H9 (cell line): ENCODE measurements at regions not wholly inside any gene's neighbourhood (a gene's known extent, or its start where the extent isn't known, plus 50 kb on each side); places are given as distances from the start of the nearest gene placed in this dataset.

ENCODE experiments used
- DNase-seq: peaks from one replicate; pipeline ENCODE4 v3.0.0-alpha.2; 2017
- H2AFZ ChIP-seq: one replicate; pipeline ENCODE4 v1.6.1; 2013; ENCODE audit warnings: mild to moderate bottlenecking, low read length, control low read depth, moderate library complexity
- H2AK5ac ChIP-seq: 2 replicates; pipeline ENCODE4 v1.6.1; 2013; ENCODE audit warnings: low read length, control low read depth, mixed read lengths; ENCODE audit not compliant: insufficient read length
- H2BK120ac ChIP-seq: one replicate; pipeline ENCODE4 v1.6.1; 2013; ENCODE audit warnings: low read depth, mild to moderate bottlenecking, low read length, control low read depth, inconsistent platforms; ENCODE audit not compliant: poor library complexity, severe bottlenecking
- H2BK12ac ChIP-seq: 2 replicates; pipeline ENCODE4 v1.6.1; 2013; ENCODE audit warnings: low read length, control low read depth, mixed read lengths, low read depth; ENCODE audit not compliant: insufficient read length
- H2BK15ac ChIP-seq: 2 replicates; pipeline ENCODE4 v1.6.1; 2013; ENCODE audit warnings: low read depth, low read length, control low read depth
- H2BK20ac ChIP-seq: one replicate; pipeline ENCODE4 v1.6.1; 2013; ENCODE audit warnings: low read depth, mild to moderate bottlenecking, low read length, control low read depth, inconsistent platforms; ENCODE audit not compliant: poor library complexity, severe bottlenecking
- H2BK5ac ChIP-seq: 2 replicates; pipeline ENCODE4 v1.6.1; 2013; ENCODE audit warnings: low read length, control low read depth, mixed read lengths; ENCODE audit not compliant: insufficient read length
- H3K14ac ChIP-seq: 2 replicates; pipeline ENCODE4 v1.6.1; 2013; ENCODE audit warnings: low read length, control low read depth; ENCODE audit not compliant: insufficient read depth
- H3K18ac ChIP-seq: 2 replicates; pipeline ENCODE4 v1.6.1; 2013; ENCODE audit warnings: low read depth, mild to moderate bottlenecking, mixed read lengths, low read length, control low read depth; ENCODE audit not compliant: insufficient read length
- H3K23ac ChIP-seq: 2 replicates; pipeline ENCODE4 v1.6.1; 2013; ENCODE audit warnings: low read length, control low read depth, mixed read lengths, low read depth; ENCODE audit not compliant: insufficient read length
- H3K23me2 ChIP-seq: 2 replicates; pipeline ENCODE4 v1.6.1; 2013; ENCODE audit warnings: low read depth, mild to moderate bottlenecking, mixed read lengths, low read length, control low read depth; ENCODE audit not compliant: insufficient read length, poor library complexity, severe bottlenecking
- H3K27ac ChIP-seq: 2 replicates; pipeline ENCODE4 v1.5.1; 2013; ENCODE audit warnings: low read length, control low read depth, mixed read lengths, low read depth; ENCODE audit not compliant: insufficient read length
- H3K27me3 ChIP-seq: 2 replicates; pipeline ENCODE4 v1.6.1; 2013; ENCODE audit warnings: low read length, control low read depth, inconsistent platforms; ENCODE audit not compliant: insufficient read depth
- H3K4ac ChIP-seq: 2 replicates; pipeline ENCODE4 v1.6.1; 2013; ENCODE audit warnings: low read depth, mild to moderate bottlenecking, control low read depth, inconsistent platforms, low read length, moderate library complexity
- H3K4me1 ChIP-seq: 2 replicates; pipeline ENCODE4 v1.6.1; 2013; ENCODE audit warnings: low read length, control low read depth, inconsistent platforms; ENCODE audit not compliant: insufficient read depth
- H3K4me2 ChIP-seq: 2 replicates; pipeline ENCODE4 v1.6.1; 2013; ENCODE audit warnings: low read length, control low read depth, mixed read lengths; ENCODE audit not compliant: insufficient read length, insufficient read depth
- H3K56ac ChIP-seq: 2 replicates; pipeline ENCODE4 v1.6.1; 2013; ENCODE audit warnings: low read depth, mild to moderate bottlenecking, mixed read lengths, low read length, control low read depth; ENCODE audit not compliant: insufficient read length
- H3K79me1 ChIP-seq: 2 replicates; pipeline ENCODE4 v1.6.1; 2013; ENCODE audit warnings: low read depth, mild to moderate bottlenecking, moderate library complexity, low read length, control low read depth, inconsistent platforms; ENCODE audit not compliant: insufficient read depth, poor library complexity, severe bottlenecking
- H3K79me2 ChIP-seq: 2 replicates; pipeline ENCODE4 v1.6.1; 2013; ENCODE audit warnings: low read length, control low read depth, inconsistent platforms; ENCODE audit not compliant: insufficient read depth
- H3K9ac ChIP-seq: 2 replicates; pipeline ENCODE4 v1.6.1; 2013; ENCODE audit warnings: low read length, control low read depth, mixed read lengths; ENCODE audit not compliant: insufficient read length; ENCODE audit errors: extremely low read depth
- H3K9me3 ChIP-seq: one replicate; pipeline ENCODE4 v1.6.1; 2013; ENCODE audit warnings: low read depth, low read length, inconsistent platforms; ENCODE audit not compliant: control insufficient read depth
- H3T11ph ChIP-seq: one replicate; pipeline ENCODE4 v1.6.1; 2013; ENCODE audit warnings: mild to moderate bottlenecking, low read length, control low read depth, inconsistent platforms
- H4K20me1 ChIP-seq: one replicate; pipeline ENCODE4 v1.6.1; 2013; ENCODE audit not compliant: control insufficient read depth, insufficient read length, insufficient read depth
- H4K5ac ChIP-seq: 2 replicates; pipeline ENCODE4 v1.6.1; 2013; ENCODE audit warnings: low read depth, mild to moderate bottlenecking, mixed read lengths, low read length, control low read depth; ENCODE audit not compliant: insufficient read length
- H4K8ac ChIP-seq: replicated peaks from 2 replicates; pipeline ENCODE4 v1.6.1; 2013; ENCODE audit warnings: low read length, control low read depth, mixed read lengths, low read depth; ENCODE audit not compliant: insufficient read length
- H4K91ac ChIP-seq: 2 replicates; pipeline ENCODE4 v1.6.1; 2013; ENCODE audit warnings: low read depth, mild to moderate bottlenecking, moderate library complexity, mixed read lengths, low read length, control low read depth; ENCODE audit not compliant: insufficient read length
- H3K27ac Mint-ChIP-seq, 3 experiments: 2 replicates in 2 of 3; 3 replicates in 1 of 3; pipeline ENCODE4 v1.8.0; 2020 to 2021; ENCODE audit warnings: mixed read lengths in 3 of 3, mild to moderate bottlenecking in 1 of 3, moderate library complexity in 1 of 3
- H3K27me3 Mint-ChIP-seq: 2 replicates; pipeline ENCODE4 v1.8.0; 2021; ENCODE audit warnings: low read depth, mild to moderate bottlenecking, moderate library complexity, mixed read lengths
- H3K36me3 Mint-ChIP-seq, 3 experiments: 2 replicates in 2 of 3; 3 replicates in 1 of 3; pipeline ENCODE4 v1.8.0; 2020 to 2021; ENCODE audit warnings: low read depth in 3 of 3, mixed read lengths in 3 of 3; ENCODE audit not compliant: insufficient read depth in 1 of 3
- H3K4me1 Mint-ChIP-seq, 2 experiments: 2 replicates each; pipeline ENCODE4 v1.8.0; 2020; ENCODE audit warnings: mixed read lengths in 2 of 2
- H3K4me3 Mint-ChIP-seq, 2 experiments: 2 replicates in 1 of 2; 3 replicates in 1 of 2; pipeline ENCODE4 v1.8.0; 2020 to 2021; ENCODE audit warnings: mild to moderate bottlenecking in 2 of 2, mixed read lengths in 2 of 2, moderate library complexity in 1 of 2
- H3K9me3 Mint-ChIP-seq, 2 experiments: 2 replicates in 1 of 2; 3 replicates in 1 of 2; pipeline ENCODE4 v1.8.0; 2020; ENCODE audit warnings: mild to moderate bottlenecking in 2 of 2, mixed read lengths in 2 of 2, moderate library complexity in 1 of 2
- CTCF ChIP-seq: fragments of 200-600 bp; sonication (generic); conservative IDR thresholded peaks from 3 replicates; pipeline ENCODE4 v1.8.0; 2021; ENCODE audit warnings: antibody characterized with exemption, mild to moderate bottlenecking
- WGBS: extraction: QIAGEN DNeasy Blood & Tissue Kit; methylation state at CpG from one replicate; pipeline ENCODE4 v1.1.7; 2013; ENCODE audit warnings: missing lambda C conversion rate, low lambda C conversion rate, mixed read lengths; ENCODE audit not compliant: insufficient read length; ENCODE audit errors: extremely low coverage; 5-methylcytosine and 5-hydroxymethylcytosine counted together

- no peak overlapping the region for H3K18ac ChIP-seq
- no peaks in the 10 kb centered on the region for H3K9me3 ChIP-seq
- H4K20me1 ChIP-seq, result no peaks in the 10 kb centered on the region
- H2BK20ac ChIP-seq, result no peak overlapping the region
- H3K79me1 ChIP-seq, result no peaks in the 10 kb centered on the region
- no peak overlapping the region for H2BK5ac ChIP-seq
- H4K91ac ChIP-seq, result no peak overlapping the region
- H3K27ac ChIP-seq, result no peak overlapping the region
- H3K9me3 Mint-ChIP-seq, result peaks cover 10 to 11% of the 10 kb centered on the region in 2 experiments
- H3K79me2 ChIP-seq, result no peaks in the 10 kb centered on the region
- no peak overlapping the region for H2BK120ac ChIP-seq
- no peak overlapping the region for H2BK12ac ChIP-seq
- H3K56ac ChIP-seq, result no peak overlapping the region
- H3K23ac ChIP-seq, result no peak overlapping the region
- no peak overlapping the region for H3K4me3 Mint-ChIP-seq
- no peak overlapping the region for H3K4me2 ChIP-seq
- H2AFZ ChIP-seq, result no peak overlapping the region
- H4K5ac ChIP-seq, result no peak overlapping the region
- no peak overlapping the region for H2BK15ac ChIP-seq
- H3K14ac ChIP-seq, result no peak overlapping the region
- no peaks in the 10 kb centered on the region for H3K27me3 Mint-ChIP-seq
- H3K27me3 ChIP-seq, result no peaks in the 10 kb centered on the region
- H3K27ac Mint-ChIP-seq, result no peak overlapping the region
- H3K4me1 ChIP-seq, result no peaks in the 10 kb centered on the region
- no peak overlapping the region for H2AK5ac ChIP-seq
- peak; percentile 38 for TF ChIP-seq CTCF
- no peak overlapping the region for H3K9ac ChIP-seq
- no peak for DNase-seq
- no CpG with 5 or more reads among the region's 3 CpGs for WGBS
- H4K8ac ChIP-seq, result no peak overlapping the region
- H3K4me1 Mint-ChIP-seq, result no peaks in the 10 kb centered on the region
- no peak overlapping the region for H3T11ph ChIP-seq
- no peak overlapping the region for H3K4ac ChIP-seq
- H3K36me3 Mint-ChIP-seq, result peaks cover 3 to 6% (median 4%) of the 10 kb centered on the region in 3 experiments; a peak in 5 of 7 replicates
- no peaks in the 10 kb centered on the region for H3K23me2 ChIP-seq
Measured at GRCh38 chr2:114025030-114025429, 135.1 kb downstream of the ACTR3 start.
